ENCODE measurements at regions not wholly inside any gene's neighbourhood (a gene's known extent, or its start where the extent isn't known, plus 50 kb on each side); places are given as distances from the start of the nearest gene placed in this dataset.
A peak's percentile ranks its signal among the peaks of the same experiment; 100 is the strongest.

DNA sequence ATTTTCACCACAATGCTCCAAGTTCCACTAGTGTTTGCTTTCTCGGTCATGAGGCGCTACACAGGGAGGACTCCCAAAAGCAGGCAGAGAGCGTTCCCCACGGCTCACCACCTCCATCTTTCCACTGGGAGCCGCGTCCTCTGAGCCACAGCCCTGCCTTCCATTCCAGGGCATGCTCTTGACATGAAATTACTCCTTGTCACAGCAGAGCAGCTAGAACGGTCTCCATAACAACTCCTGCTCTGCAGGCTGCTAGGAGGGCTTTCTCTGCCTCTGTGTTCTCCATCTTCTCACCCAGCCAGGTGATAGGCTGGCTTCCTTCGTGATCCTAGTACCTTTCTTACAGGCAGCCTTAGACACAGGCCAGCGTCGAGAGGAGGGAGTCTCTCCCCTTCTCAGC is 171.8 kb upstream of the UBL3 start:
- Histone ChIP-seq H3K27ac (no peak overlapping the region), H3K36me3 (replicated peaks) (no peaks in the 10 kb centered on the region), H3K27me3 (replicated peaks) (no peaks in the 10 kb centered on the region), H3K4me3 (ENCODE audit: low read depth, low read length) (no peak overlapping the region)
- in situ Hi-C loops (cut with HindIII; ENCODE audit: low pct_ligation_motif_present, low sequenced_read_pairs), result no loop called here
- no peak for TF ChIP-seq CTCF (IDR thresholded peaks at IDR 0.05; ENCODE audit: low read depth, low read length, missing control alignments)
- DNase-seq, result no peak

- in situ Hi-C loops (cut with HindIII; ENCODE audit: low pct_ligation_motif_present, low sequenced_read_pairs), result no loop called here
Measured at GRCh38 chr13:30021611-30022010, 171.2 kb upstream of the UBL3 start.

GRCh38 chr13:30020726-30021312 is 170.4 kb upstream of the UBL3 start:
- Histone ChIP-seq H3K4me3 (ENCODE audit: low read depth, low read length) (no peak overlapping the region), H3K27ac (no peak overlapping the region), H3K27me3 (replicated peaks) (no peaks in the 10 kb centered on the region), H3K36me3 (replicated peaks) (no peaks in the 10 kb centered on the region)
- in situ Hi-C loops (cut with HindIII; ENCODE audit: low pct_ligation_motif_present, low sequenced_read_pairs), result no loop called here
- TF ChIP-seq CTCF (IDR thresholded peaks at IDR 0.05; ENCODE audit: low read depth, low read length, missing control alignments), result no peak
- no peak for DNase-seq

More at GRCh38 chr13:30021611-30022010, 171.2 kb upstream of the UBL3 start:
- Histone ChIP-seq H3K36me3 (replicated peaks) (no peaks in the 10 kb centered on the region), H3K4me3 (ENCODE audit: low read depth, low read length) (no peak overlapping the region), H3K27ac (no peak overlapping the region), H3K27me3 (replicated peaks) (no peaks in the 10 kb centered on the region)
- no peak for TF ChIP-seq CTCF (IDR thresholded peaks at IDR 0.05; ENCODE audit: low read depth, low read length, missing control alignments)
- DNase-seq, result no peak

GRCh38 chr13:30019648-30020626 is 169.5 kb upstream of the UBL3 start:
- Histone ChIP-seq H3K36me3 (replicated peaks) (no peaks in the 10 kb centered on the region), H3K27ac (no peak overlapping the region), H3K27me3 (replicated peaks) (no peaks in the 10 kb centered on the region), H3K4me3 (ENCODE audit: low read depth, low read length) (no peak overlapping the region)
- in situ Hi-C loops (cut with HindIII; ENCODE audit: low pct_ligation_motif_present, low sequenced_read_pairs), result no loop called here
- no peak for DNase-seq
- TF ChIP-seq CTCF (IDR thresholded peaks at IDR 0.05; ENCODE audit: low read depth, low read length, missing control alignments), result no peak

DNA sequence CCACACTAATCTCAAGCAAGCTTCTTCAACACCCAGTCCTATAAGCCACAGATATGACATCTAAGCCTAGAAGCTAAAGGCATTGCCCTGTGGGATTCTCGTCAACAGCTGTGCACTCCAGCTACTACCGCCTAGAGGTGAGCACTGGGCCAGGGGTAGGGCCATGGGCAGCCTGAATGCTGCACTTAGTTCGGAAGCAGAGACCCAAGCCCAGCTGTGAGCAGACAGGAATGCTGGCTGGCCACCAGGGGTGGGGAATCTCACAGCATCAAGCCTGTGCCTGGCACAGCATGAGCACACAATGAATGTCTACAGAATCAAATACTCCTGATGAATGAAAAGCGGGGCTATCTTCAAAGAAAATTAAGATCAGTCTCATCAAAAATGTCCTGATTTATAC is 167.5 kb upstream of the UBL3 start:
- H3K27me3 ChIP-seq (replicated peaks), result no peaks in the 10 kb centered on the region
- peak; percentile 33 for TF ChIP-seq CTCF (IDR thresholded peaks at IDR 0.05; ENCODE audit: low read depth, low read length, missing control alignments)
- H3K27ac ChIP-seq, result no peak overlapping the region
- DNase-seq, result no peak
- no peaks in the 10 kb centered on the region for H3K36me3 ChIP-seq (replicated peaks)
- H3K4me3 ChIP-seq (ENCODE audit: low read depth, low read length), result no peak overlapping the region
- in situ Hi-C loops (cut with HindIII; ENCODE audit: low pct_ligation_motif_present, low sequenced_read_pairs), result no loop called here
